GM19463 (cell line): ENCODE measurements at regions not wholly inside any gene's neighbourhood (a gene's known extent, or its start where the extent isn't known, plus 50 kb on each side); places are given as distances from the start of the nearest gene placed in this dataset.

ENCODE experiments used
- ATAC-seq: cut with Tn5 transposase; IDR thresholded peaks from one replicate; pipeline ENCODE4 v1.9.1; 2021; ENCODE audit warnings: mild to moderate bottlenecking, moderate library complexity; ENCODE audit not compliant: unreplicated experiment

GRCh38 chr2:5839550-5839949 lies 147.4 kb downstream of the SOX11 start:
- no peak for ATAC-seq

- no peak for ATAC-seq
Observed at GRCh38 chr2:5841126-5841525, 148.9 kb downstream of the SOX11 start.

GRCh38 chr2:5842326-5842725 lies 150.1 kb downstream of the SOX11 start:
- no peak for ATAC-seq

GRCh38 chr2:5845798-5846330 lies 153.7 kb downstream of the SOX11 start:
- no peak for ATAC-seq

GRCh38 chr2:5846881-5847280 lies 154.7 kb downstream of the SOX11 start:
- ATAC-seq, result no peak

- ATAC-seq, result no peak
Observed at GRCh38 chr2:5849562-5849961, 157.4 kb downstream of the SOX11 start.

GRCh38 chr2:5851410-5851809 lies 159.2 kb downstream of the SOX11 start:
- ATAC-seq, result no peak

- no peak for ATAC-seq
Observed at GRCh38 chr2:5854797-5855196, 162.6 kb downstream of the SOX11 start.

- no peak for ATAC-seq
Observed at GRCh38 chr2:5867056-5867455, 174.9 kb downstream of the SOX11 start.

- ATAC-seq, result no peak
Observed at GRCh38 chr2:5868931-5869330, 176.7 kb downstream of the SOX11 start.

- no peak for ATAC-seq
Observed at GRCh38 chr2:5869936-5870335, 177.8 kb downstream of the SOX11 start.

GRCh38 chr2:5877360-5877759 lies 185.2 kb downstream of the SOX11 start:
- ATAC-seq, result no peak

- no peak for ATAC-seq
Observed at GRCh38 chr2:5885451-5886173, 193.4 kb downstream of the SOX11 start.

GRCh38 chr2:5886462-5886861 lies 194.3 kb downstream of the SOX11 start:
- ATAC-seq, result no peak

- no peak for ATAC-seq
Observed at GRCh38 chr2:5888126-5888525, 195.9 kb downstream of the SOX11 start.

- ATAC-seq, result no peak
Observed at GRCh38 chr2:5889519-5889918, 197.3 kb downstream of the SOX11 start.

GRCh38 chr2:5894355-5894754 lies 202.2 kb downstream of the SOX11 start:
- no peak for ATAC-seq

GRCh38 chr2:5895284-5895683 lies 203.1 kb downstream of the SOX11 start:
- ATAC-seq, result no peak

GRCh38 chr2:5897249-5897648 lies 205.1 kb downstream of the SOX11 start:
- no peak for ATAC-seq

GRCh38 chr2:5898667-5899066 lies 206.5 kb downstream of the SOX11 start:
- ATAC-seq, result no peak

GRCh38 chr2:5905661-5906060 lies 213.5 kb downstream of the SOX11 start:
- ATAC-seq, result no peak

- no peak for ATAC-seq
Observed at GRCh38 chr2:5908071-5908470, 215.9 kb downstream of the SOX11 start.

- no peak for ATAC-seq
Observed at GRCh38 chr2:5911718-5912117, 219.5 kb downstream of the SOX11 start.
